Testis (tissue), 2 donors: ENCODE measurements at regions not wholly inside any gene's neighbourhood (a gene's known extent, or its start where the extent isn't known, plus 50 kb on each side); places are given as distances from the start of the nearest gene placed in this dataset.

Experiments used
- DNase-seq: peaks from one replicate; pipeline ENCODE4 v3.0.0-alpha.2; 2019
- H3K27ac ChIP-seq, 2 donors: fragments of 200-600 bp; sonication (generic); one replicate each; pipeline ENCODE4 v1.5.1; 2019
- H3K27me3 ChIP-seq: fragments of 200-600 bp; sonication (generic); one replicate; pipeline ENCODE4 v1.5.1; 2019
- H3K36me3 ChIP-seq: fragments of 200-600 bp; sonication (generic); one replicate; pipeline ENCODE4 v1.5.1; 2017; ENCODE audit warnings: low read depth; ENCODE audit errors: missing control alignments
- H3K4me1 ChIP-seq: fragments of 200-600 bp; sonication (generic); one replicate; pipeline ENCODE4 v1.5.1; 2019
- H3K4me3 ChIP-seq, 2 donors: fragments of 200-600 bp; sonication (generic); one replicate each; pipeline ENCODE4 v1.5.1; 2017 to 2019
- H3K9me3 ChIP-seq: fragments of 200-600 bp; sonication (generic); one replicate; pipeline ENCODE4 v1.5.1; 2017
- POLR2A ChIP-seq: fragments of 450-650 bp; IDR thresholded peaks from one replicate; pipeline ENCODE4 v1.6.1; 2017; ENCODE audit warnings: antibody characterized with exemption, mild to moderate bottlenecking, moderate library complexity
- WGBS, 2 donors: methylation state at CpG; one replicate each; pipeline ENCODE4 v1.1.5; 2018; 5-methylcytosine and 5-hydroxymethylcytosine counted together
- intact Hi-C: fragments of 100-400 bp; cut with DNase I; formaldehyde crosslinking; loops from one replicate; pipeline ENCODE4 v1.15.1; 2023; ENCODE audit warnings: low total_unique reads
- TF ChIP-seq, protein P1 (sequence below), 3 experiments: fragments of 450-650 bp in 2 of 3; fragments of 200-600 bp in 1 of 3; sonication (generic) in 1 of 3; IDR thresholded peaks; one replicate each; pipeline ENCODE4 v1.5.1; 2016 to 2019; ENCODE audit warnings: antibody characterized with exemption in 3 of 3, mild to moderate bottlenecking in 2 of 3, moderate library complexity in 1 of 3

DNA sequence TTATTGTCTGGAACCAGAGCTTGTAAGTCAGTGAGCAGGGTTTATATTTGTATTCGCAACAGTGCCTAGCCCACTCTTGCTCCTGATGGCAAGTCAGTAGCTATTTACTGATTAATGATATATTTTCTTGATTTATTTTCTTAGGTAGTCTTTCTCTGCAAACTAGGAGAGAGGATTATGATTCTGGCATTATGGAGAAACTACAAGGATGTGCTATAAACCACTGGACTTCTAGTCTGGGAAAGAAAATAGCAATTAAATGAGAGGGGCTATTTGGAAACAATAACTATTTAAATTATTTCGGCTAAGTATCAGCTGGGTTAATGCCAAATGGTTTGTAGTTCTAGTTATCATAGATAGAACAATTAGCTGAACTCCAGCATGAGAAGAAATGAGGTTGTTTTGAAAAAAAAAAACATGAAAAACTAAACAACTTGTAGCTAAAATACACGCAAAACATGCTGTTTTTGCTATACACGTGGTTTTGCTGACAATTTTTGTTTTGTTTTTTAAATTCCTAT is 304.9 kb upstream of the TCF21 start:
- no peaks in the 10 kb centered on the region for H3K4me1 ChIP-seq

GRCh38 chr6:133584823-133585222 is 304.1 kb upstream of the TCF21 start:
- no peaks in the 10 kb centered on the region for H3K27me3 ChIP-seq
- WGBS, 2 donors: 24 to 36% methylated on average over 2 of the region's 2 CpGs
- TF ChIP-seq POLR2A: no peak
- TF ChIP-seq, protein P1, sequence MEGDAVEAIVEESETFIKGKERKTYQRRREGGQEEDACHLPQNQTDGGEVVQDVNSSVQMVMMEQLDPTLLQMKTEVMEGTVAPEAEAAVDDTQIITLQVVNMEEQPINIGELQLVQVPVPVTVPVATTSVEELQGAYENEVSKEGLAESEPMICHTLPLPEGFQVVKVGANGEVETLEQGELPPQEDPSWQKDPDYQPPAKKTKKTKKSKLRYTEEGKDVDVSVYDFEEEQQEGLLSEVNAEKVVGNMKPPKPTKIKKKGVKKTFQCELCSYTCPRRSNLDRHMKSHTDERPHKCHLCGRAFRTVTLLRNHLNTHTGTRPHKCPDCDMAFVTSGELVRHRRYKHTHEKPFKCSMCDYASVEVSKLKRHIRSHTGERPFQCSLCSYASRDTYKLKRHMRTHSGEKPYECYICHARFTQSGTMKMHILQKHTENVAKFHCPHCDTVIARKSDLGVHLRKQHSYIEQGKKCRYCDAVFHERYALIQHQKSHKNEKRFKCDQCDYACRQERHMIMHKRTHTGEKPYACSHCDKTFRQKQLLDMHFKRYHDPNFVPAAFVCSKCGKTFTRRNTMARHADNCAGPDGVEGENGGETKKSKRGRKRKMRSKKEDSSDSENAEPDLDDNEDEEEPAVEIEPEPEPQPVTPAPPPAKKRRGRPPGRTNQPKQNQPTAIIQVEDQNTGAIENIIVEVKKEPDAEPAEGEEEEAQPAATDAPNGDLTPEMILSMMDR (IDR thresholded peaks at IDR 0.05): no peak
- H3K9me3 ChIP-seq: no peaks in the 10 kb centered on the region
- H3K4me1 ChIP-seq: no peaks in the 10 kb centered on the region
- intact Hi-C loops: no loop called here
- H3K27ac ChIP-seq: no peak overlapping the region
- H3K36me3 ChIP-seq: no peaks in the 10 kb centered on the region
- H3K4me3 ChIP-seq: no peak overlapping the region
- DNase-seq: no peak

More for the DNA sequence above, 304.9 kb upstream of the TCF21 start:
- Histone ChIP-seq H3K27me3 (no peaks in the 10 kb centered on the region), H3K4me3 (no peak overlapping the region), H3K9me3 (no peaks in the 10 kb centered on the region), H3K27ac (no peak overlapping the region), H3K36me3 (no peaks in the 10 kb centered on the region)
- intact Hi-C loops: no loop called here
- WGBS, 2 donors: 71 to 77% methylated on average over 4 of the region's 4 CpGs
- TF ChIP-seq POLR2A: no peak
- TF ChIP-seq, protein P1 (IDR thresholded peaks at IDR 0.05): no peak
- no peak for DNase-seq

GRCh38 chr6:133585978-133586377 is 302.9 kb upstream of the TCF21 start:
- 81 to 95% methylated on average over 2 of the region's 2 CpGs for WGBS, 2 donors
- Histone ChIP-seq H3K27me3 (no peaks in the 10 kb centered on the region), H3K9me3 (no peaks in the 10 kb centered on the region), H3K36me3 (no peaks in the 10 kb centered on the region), H3K27ac (no peak overlapping the region), H3K4me3 (no peak overlapping the region), H3K4me1 (no peaks in the 10 kb centered on the region)
- intact Hi-C loops: no loop called here
- TF ChIP-seq, protein P1 (IDR thresholded peaks at IDR 0.05): no peak
- no peak for TF ChIP-seq POLR2A
- DNase-seq: no peak

- no peak for DNase-seq
- H3K4me1 ChIP-seq: no peaks in the 10 kb centered on the region
- no peak overlapping the region for H3K4me3 ChIP-seq
- H3K9me3 ChIP-seq: no peaks in the 10 kb centered on the region
- no peaks in the 10 kb centered on the region for H3K27me3 ChIP-seq
- 58 to 65% methylated on average over 2 of the region's 2 CpGs for WGBS, 2 donors
- no peak for TF ChIP-seq POLR2A
- TF ChIP-seq, protein P1 (IDR thresholded peaks at IDR 0.05): no peak
- no peak overlapping the region for H3K27ac ChIP-seq
- no peaks in the 10 kb centered on the region for H3K36me3 ChIP-seq
- intact Hi-C loops: no loop called here
Observed at GRCh38 chr6:133587546-133588160, 301.3 kb upstream of the TCF21 start.

GRCh38 chr6:133590196-133590595 is 298.7 kb upstream of the TCF21 start:
- no peaks in the 10 kb centered on the region for H3K36me3 ChIP-seq
- intact Hi-C loops: no loop called here
- TF ChIP-seq, protein P1 (IDR thresholded peaks at IDR 0.05): no peak
- no peak for TF ChIP-seq POLR2A
- no peak overlapping the region for H3K27ac ChIP-seq
- no peak for DNase-seq
- WGBS, 2 donors: 57 to 75% methylated on average over 5 of the region's 5 CpGs
- H3K4me3 ChIP-seq: no peak overlapping the region
- no peaks in the 10 kb centered on the region for H3K9me3 ChIP-seq
- H3K27me3 ChIP-seq: no peaks in the 10 kb centered on the region
- no peaks in the 10 kb centered on the region for H3K4me1 ChIP-seq
